ENCODE measurements at regions not wholly inside any gene's neighbourhood (a gene's known extent, or its start where the extent isn't known, plus 50 kb on each side); places are given as distances from the start of the nearest gene placed in this dataset.

GRCh38 chr14:40398981-40399380, 966.7 kb upstream of the FBXO33 start:
- Histone ChIP-seq H3K36me3 (ENCODE audit: control insufficient read depth, insufficient read depth, low read length) (no peaks in the 10 kb centered on the region), H3K9ac (ENCODE audit: low read length) (no peak overlapping the region), H3K4me3 (ENCODE audit: low read depth, low read length) (no peak overlapping the region)

GRCh38 chr14:40394634-40395340, 962.6 kb upstream of the FBXO33 start:
- no peak overlapping the region for H3K9ac ChIP-seq (ENCODE audit: low read length)
- H3K27me3 ChIP-seq (ENCODE audit: control insufficient read depth, insufficient read depth, low read length) = no peaks in the 10 kb centered on the region
- H3K4me1 ChIP-seq (ENCODE audit: control insufficient read depth, insufficient read depth, low read length) = no peaks in the 10 kb centered on the region
- H3K36me3 ChIP-seq (ENCODE audit: control insufficient read depth, insufficient read depth, low read length) = no peaks in the 10 kb centered on the region
- no peak overlapping the region for H3K4me3 ChIP-seq (ENCODE audit: low read depth, low read length)
- H3K27ac ChIP-seq (ENCODE audit: low read depth, low read length) = no peak overlapping the region
- H3K9me3 ChIP-seq (ENCODE audit: control insufficient read depth, insufficient read depth, low read depth, low read length) = no peaks in the 10 kb centered on the region

More at GRCh38 chr14:40398981-40399380, 966.7 kb upstream of the FBXO33 start:
- no peak overlapping the region for H3K27ac ChIP-seq (ENCODE audit: low read depth, low read length)
- H3K27me3 ChIP-seq (ENCODE audit: control insufficient read depth, insufficient read depth, low read length) = no peaks in the 10 kb centered on the region
- H3K9me3 ChIP-seq (ENCODE audit: control insufficient read depth, insufficient read depth, low read depth, low read length) = no peaks in the 10 kb centered on the region
- H3K4me1 ChIP-seq (ENCODE audit: control insufficient read depth, insufficient read depth, low read length) = no peaks in the 10 kb centered on the region

- H3K9me3 ChIP-seq (ENCODE audit: control insufficient read depth, insufficient read depth, low read depth, low read length) = no peaks in the 10 kb centered on the region
Observed at GRCh38 chr14:40393143-40393542, 960.9 kb upstream of the FBXO33 start.

GRCh38 chr14:40386433-40386832, 954.2 kb upstream of the FBXO33 start:
- H3K4me1 ChIP-seq (ENCODE audit: control insufficient read depth, insufficient read depth, low read length) = no peaks in the 10 kb centered on the region

More at GRCh38 chr14:40393143-40393542, 960.9 kb upstream of the FBXO33 start:
- H3K27ac ChIP-seq (ENCODE audit: low read depth, low read length) = no peak overlapping the region
- no peak overlapping the region for H3K4me3 ChIP-seq (ENCODE audit: low read depth, low read length)
- no peak overlapping the region for H3K9ac ChIP-seq (ENCODE audit: low read length)
- no peaks in the 10 kb centered on the region for H3K4me1 ChIP-seq (ENCODE audit: control insufficient read depth, insufficient read depth, low read length)
- no peaks in the 10 kb centered on the region for H3K36me3 ChIP-seq (ENCODE audit: control insufficient read depth, insufficient read depth, low read length)
- no peaks in the 10 kb centered on the region for H3K27me3 ChIP-seq (ENCODE audit: control insufficient read depth, insufficient read depth, low read length)

GRCh38 chr14:40374221-40374620, 942.0 kb upstream of the FBXO33 start:
- Histone ChIP-seq H3K4me3 (ENCODE audit: low read depth, low read length) (no peak overlapping the region), H3K36me3 (ENCODE audit: control insufficient read depth, insufficient read depth, low read length) (no peaks in the 10 kb centered on the region), H3K9ac (ENCODE audit: low read length) (no peak overlapping the region), H3K9me3 (ENCODE audit: control insufficient read depth, insufficient read depth, low read depth, low read length) (no peaks in the 10 kb centered on the region), H3K4me1 (ENCODE audit: control insufficient read depth, insufficient read depth, low read length) (no peaks in the 10 kb centered on the region), H3K27ac (ENCODE audit: low read depth, low read length) (no peak overlapping the region), H3K27me3 (ENCODE audit: control insufficient read depth, insufficient read depth, low read length) (no peaks in the 10 kb centered on the region)

More at GRCh38 chr14:40386433-40386832, 954.2 kb upstream of the FBXO33 start:
- H3K4me3 ChIP-seq (ENCODE audit: low read depth, low read length) = no peak overlapping the region
- H3K36me3 ChIP-seq (ENCODE audit: control insufficient read depth, insufficient read depth, low read length) = no peaks in the 10 kb centered on the region
- H3K9ac ChIP-seq (ENCODE audit: low read length) = no peak overlapping the region
- no peak overlapping the region for H3K27ac ChIP-seq (ENCODE audit: low read depth, low read length)
- H3K9me3 ChIP-seq (ENCODE audit: control insufficient read depth, insufficient read depth, low read depth, low read length) = no peaks in the 10 kb centered on the region
- no peaks in the 10 kb centered on the region for H3K27me3 ChIP-seq (ENCODE audit: control insufficient read depth, insufficient read depth, low read length)

GRCh38 chr14:40371011-40371410, 938.8 kb upstream of the FBXO33 start:
- H3K9me3 ChIP-seq (ENCODE audit: control insufficient read depth, insufficient read depth, low read depth, low read length) = no peaks in the 10 kb centered on the region
- no peaks in the 10 kb centered on the region for H3K4me1 ChIP-seq (ENCODE audit: control insufficient read depth, insufficient read depth, low read length)
- H3K27ac ChIP-seq (ENCODE audit: low read depth, low read length) = no peak overlapping the region
- H3K36me3 ChIP-seq (ENCODE audit: control insufficient read depth, insufficient read depth, low read length) = no peaks in the 10 kb centered on the region
- H3K4me3 ChIP-seq (ENCODE audit: low read depth, low read length) = no peak overlapping the region
- no peaks in the 10 kb centered on the region for H3K27me3 ChIP-seq (ENCODE audit: control insufficient read depth, insufficient read depth, low read length)
- no peak overlapping the region for H3K9ac ChIP-seq (ENCODE audit: low read length)

GRCh38 chr14:40368314-40368713, 936.1 kb upstream of the FBXO33 start:
- H3K27ac ChIP-seq (ENCODE audit: low read depth, low read length) = no peak overlapping the region
- H3K4me3 ChIP-seq (ENCODE audit: low read depth, low read length) = no peak overlapping the region
- H3K9me3 ChIP-seq (ENCODE audit: control insufficient read depth, insufficient read depth, low read depth, low read length) = no peaks in the 10 kb centered on the region
- H3K4me1 ChIP-seq (ENCODE audit: control insufficient read depth, insufficient read depth, low read length) = 0 out of 2 replicates have a peak, but pooled peaks cover 2% of the 10 kb centered on the region
- no peaks in the 10 kb centered on the region for H3K36me3 ChIP-seq (ENCODE audit: control insufficient read depth, insufficient read depth, low read length)
- no peaks in the 10 kb centered on the region for H3K27me3 ChIP-seq (ENCODE audit: control insufficient read depth, insufficient read depth, low read length)
- H3K9ac ChIP-seq (ENCODE audit: low read length) = no peak overlapping the region

GRCh38 chr14:40367717-40368116, 935.5 kb upstream of the FBXO33 start:
- no peaks in the 10 kb centered on the region for H3K9me3 ChIP-seq (ENCODE audit: control insufficient read depth, insufficient read depth, low read depth, low read length)
- H3K4me3 ChIP-seq (ENCODE audit: low read depth, low read length) = no peak overlapping the region
- H3K27me3 ChIP-seq (ENCODE audit: control insufficient read depth, insufficient read depth, low read length) = no peaks in the 10 kb centered on the region
- no peak overlapping the region for H3K9ac ChIP-seq (ENCODE audit: low read length)
- peaks cover 8% of the 10 kb centered on the region for H3K4me1 ChIP-seq (ENCODE audit: control insufficient read depth, insufficient read depth, low read length)
- H3K36me3 ChIP-seq (ENCODE audit: control insufficient read depth, insufficient read depth, low read length) = no peaks in the 10 kb centered on the region
- H3K27ac ChIP-seq (ENCODE audit: low read depth, low read length) = no peak overlapping the region

- peaks cover 2% of the 10 kb centered on the region; the same call in 1 of the 2 replicates for H3K9me3 ChIP-seq (ENCODE audit: control insufficient read depth, insufficient read depth, low read depth, low read length)
- H3K27me3 ChIP-seq (ENCODE audit: control insufficient read depth, insufficient read depth, low read length) = no peaks in the 10 kb centered on the region
- no peak overlapping the region for H3K27ac ChIP-seq (ENCODE audit: low read depth, low read length)
- H3K4me1 ChIP-seq (ENCODE audit: control insufficient read depth, insufficient read depth, low read length) = peaks cover 17% of the 10 kb centered on the region
- no peak overlapping the region for H3K4me3 ChIP-seq (ENCODE audit: low read depth, low read length)
- H3K36me3 ChIP-seq (ENCODE audit: control insufficient read depth, insufficient read depth, low read length) = no peaks in the 10 kb centered on the region
- no peak overlapping the region for H3K9ac ChIP-seq (ENCODE audit: low read length)
Observed at GRCh38 chr14:40365305-40365704, 933.1 kb upstream of the FBXO33 start.

GRCh38 chr14:40362856-40363255, 930.6 kb upstream of the FBXO33 start:
- Histone ChIP-seq H3K27me3 (ENCODE audit: control insufficient read depth, insufficient read depth, low read length) (no peaks in the 10 kb centered on the region), H3K4me3 (ENCODE audit: low read depth, low read length) (no peak overlapping the region), H3K27ac (ENCODE audit: low read depth, low read length) (peak overlapping the region; percentile 42; the same call in 1 of the 2 replicates), H3K36me3 (ENCODE audit: control insufficient read depth, insufficient read depth, low read length) (peaks cover 2% of the 10 kb centered on the region; the same call in 1 of the 2 replicates), H3K9me3 (ENCODE audit: control insufficient read depth, insufficient read depth, low read depth, low read length) (peaks cover 16% of the 10 kb centered on the region), H3K9ac (ENCODE audit: low read length) (no peak overlapping the region), H3K4me1 (ENCODE audit: control insufficient read depth, insufficient read depth, low read length) (peaks cover 17% of the 10 kb centered on the region)

- Histone ChIP-seq H3K4me3 (ENCODE audit: low read depth, low read length) (no peak overlapping the region), H3K27me3 (ENCODE audit: control insufficient read depth, insufficient read depth, low read length) (no peaks in the 10 kb centered on the region), H3K27ac (ENCODE audit: low read depth, low read length) (no peak overlapping the region), H3K9me3 (ENCODE audit: control insufficient read depth, insufficient read depth, low read depth, low read length) (peaks cover 9% of the 10 kb centered on the region), H3K9ac (ENCODE audit: low read length) (no peak overlapping the region), H3K36me3 (ENCODE audit: control insufficient read depth, insufficient read depth, low read length) (peaks cover 2% of the 10 kb centered on the region; the same call in 1 of the 2 replicates), H3K4me1 (ENCODE audit: control insufficient read depth, insufficient read depth, low read length) (no peaks in the 10 kb centered on the region; the same call in 1 of the 2 replicates)
Observed at GRCh38 chr14:40354754-40355153, 922.5 kb upstream of the FBXO33 start.

Measured in HUES6 (cell line).